ENCODE measurements at regions not wholly inside any gene's neighbourhood (a gene's known extent, or its start where the extent isn't known, plus 50 kb on each side); places are given as distances from the start of the nearest gene placed in this dataset.

DNA sequence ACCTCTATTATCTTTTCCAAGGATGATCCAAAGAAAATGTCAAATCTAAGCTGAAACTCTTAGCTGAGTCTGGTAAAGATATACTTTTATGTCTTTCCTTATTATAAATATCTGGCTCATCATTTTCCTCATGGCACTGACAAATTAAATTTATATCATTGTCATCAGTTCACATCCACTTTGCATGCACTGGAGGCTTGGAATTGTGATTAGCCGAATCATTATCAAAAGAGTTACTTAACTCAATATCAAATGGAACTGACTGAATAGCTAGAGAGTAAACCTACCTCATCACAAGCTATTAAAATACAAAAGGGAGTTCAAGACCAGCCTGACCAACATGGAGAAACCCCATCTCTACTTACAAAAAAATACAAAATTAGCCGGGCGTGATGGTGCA, 713.9 kb upstream of the MARCKS start:
- TF ChIP-seq, protein P1, sequence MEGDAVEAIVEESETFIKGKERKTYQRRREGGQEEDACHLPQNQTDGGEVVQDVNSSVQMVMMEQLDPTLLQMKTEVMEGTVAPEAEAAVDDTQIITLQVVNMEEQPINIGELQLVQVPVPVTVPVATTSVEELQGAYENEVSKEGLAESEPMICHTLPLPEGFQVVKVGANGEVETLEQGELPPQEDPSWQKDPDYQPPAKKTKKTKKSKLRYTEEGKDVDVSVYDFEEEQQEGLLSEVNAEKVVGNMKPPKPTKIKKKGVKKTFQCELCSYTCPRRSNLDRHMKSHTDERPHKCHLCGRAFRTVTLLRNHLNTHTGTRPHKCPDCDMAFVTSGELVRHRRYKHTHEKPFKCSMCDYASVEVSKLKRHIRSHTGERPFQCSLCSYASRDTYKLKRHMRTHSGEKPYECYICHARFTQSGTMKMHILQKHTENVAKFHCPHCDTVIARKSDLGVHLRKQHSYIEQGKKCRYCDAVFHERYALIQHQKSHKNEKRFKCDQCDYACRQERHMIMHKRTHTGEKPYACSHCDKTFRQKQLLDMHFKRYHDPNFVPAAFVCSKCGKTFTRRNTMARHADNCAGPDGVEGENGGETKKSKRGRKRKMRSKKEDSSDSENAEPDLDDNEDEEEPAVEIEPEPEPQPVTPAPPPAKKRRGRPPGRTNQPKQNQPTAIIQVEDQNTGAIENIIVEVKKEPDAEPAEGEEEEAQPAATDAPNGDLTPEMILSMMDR (IDR thresholded peaks at IDR 0.05; ENCODE audit: low read depth, low read length), result no peak
- no peak for TF ChIP-seq POLR2A (IDR thresholded peaks at IDR 0.05; ENCODE audit: extremely low read depth, insufficient read length)
- TF ChIP-seq, protein P2, sequence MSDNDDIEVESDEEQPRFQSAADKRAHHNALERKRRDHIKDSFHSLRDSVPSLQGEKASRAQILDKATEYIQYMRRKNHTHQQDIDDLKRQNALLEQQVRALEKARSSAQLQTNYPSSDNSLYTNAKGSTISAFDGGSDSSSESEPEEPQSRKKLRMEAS (IDR thresholded peaks at IDR 0.05; ENCODE audit: low read depth, low read length), result no peak

Measured in NB4 (cell line).